Loucy (cell line): ENCODE measurements at regions not wholly inside any gene's neighbourhood (a gene's known extent, or its start where the extent isn't known, plus 50 kb on each side); places are given as distances from the start of the nearest gene placed in this dataset.

ENCODE experiments used
- H2AFZ ChIP-seq: fragments of 200-600 bp; sonication (generic); 2 replicates; pipeline ENCODE4 v1.6.0; 2016; ENCODE audit warnings: antibody characterized with exemption, mild to moderate bottlenecking, low read length, moderate library complexity
- H3F3A ChIP-seq: fragments of 200-600 bp; 2 replicates; pipeline ENCODE4 v1.6.0; 2016; ENCODE audit warnings: antibody characterized with exemption, low read depth, mild to moderate bottlenecking
- H3K27me3 ChIP-seq: fragments of 200-600 bp; sonication (generic); 2 replicates; pipeline ENCODE4 v1.6.1; 2014; ENCODE audit warnings: low read length, mild to moderate bottlenecking; ENCODE audit not compliant: insufficient read depth, poor library complexity, severe bottlenecking
- H3K36me3 ChIP-seq: fragments of 200-600 bp; sonication (generic); 2 replicates; pipeline ENCODE4 v1.6.1; 2016; ENCODE audit warnings: low read length; ENCODE audit not compliant: insufficient read depth
- H3K4me1 ChIP-seq: fragments of 200-600 bp; sonication (generic); 2 replicates; pipeline ENCODE4 v1.5.1; 2014; ENCODE audit warnings: low read length, mild to moderate bottlenecking; ENCODE audit not compliant: insufficient read depth, poor library complexity, severe bottlenecking
- H3K4me2 ChIP-seq: fragments of 200-600 bp; sonication (generic); 2 replicates; pipeline ENCODE4 v1.6.0; 2014; ENCODE audit warnings: antibody characterized with exemption, low read length, low read depth, mild to moderate bottlenecking; ENCODE audit not compliant: poor library complexity, severe bottlenecking
- H3K4me3 ChIP-seq: fragments of 200-600 bp; sonication (generic); 2 replicates; pipeline ENCODE4 v1.5.1; 2014; ENCODE audit warnings: low read length, mild to moderate bottlenecking, mixed read lengths; ENCODE audit not compliant: poor library complexity, severe bottlenecking
- H3K79me2 ChIP-seq: fragments of 200-600 bp; sonication (generic); 2 replicates; pipeline ENCODE4 v1.6.1; 2014; ENCODE audit warnings: low read length; ENCODE audit not compliant: insufficient read depth
- H3K9ac ChIP-seq: fragments of 200-600 bp; sonication (generic); 2 replicates; pipeline ENCODE4 v1.6.0; 2014; ENCODE audit warnings: mild to moderate bottlenecking, low read depth, low read length, moderate library complexity; ENCODE audit not compliant: poor library complexity, severe bottlenecking
- H3K9me2 ChIP-seq: fragments of 200-600 bp; sonication (generic); replicated peaks from 2 replicates; pipeline ENCODE4 v1.6.1; 2016; ENCODE audit warnings: low read depth, low read length, mixed read lengths
- H3K9me3 ChIP-seq: fragments of 200-600 bp; sonication (generic); 2 replicates; pipeline ENCODE4 v1.6.1; 2014; ENCODE audit warnings: mild to moderate bottlenecking, antibody characterized with exemption, low read length, low read depth; ENCODE audit not compliant: insufficient read depth
- H4K20me1 ChIP-seq: fragments of 200-600 bp; sonication (generic); 2 replicates; pipeline ENCODE4 v1.6.0; 2014; ENCODE audit warnings: antibody characterized with exemption, low read length, mild to moderate bottlenecking; ENCODE audit not compliant: insufficient read depth, poor library complexity, severe bottlenecking
- CTCF ChIP-seq: fragments of 200-600 bp; sonication (generic); conservative IDR thresholded peaks from 2 replicates; pipeline ENCODE4 v1.5.1; 2014; ENCODE audit warnings: mild to moderate bottlenecking, antibody characterized with exemption, low read length
- EZH2phosphoT487 ChIP-seq: fragments of 200-600 bp; IDR thresholded peaks from 2 replicates; pipeline ENCODE4 v1.6.1; 2018; ENCODE audit warnings: antibody characterized with exemption, mild to moderate bottlenecking, moderate library complexity, borderline replicate concordance

- Histone ChIP-seq H3K9me2 (no peaks in the 10 kb centered on the region), H2AFZ (no peak overlapping the region), H3K36me3 (no peaks in the 10 kb centered on the region), H3K79me2 (no peaks in the 10 kb centered on the region), H3K4me3 (no peak overlapping the region), H3K27me3 (no peaks in the 10 kb centered on the region), H3K9ac (no peak overlapping the region), H4K20me1 (no peaks in the 10 kb centered on the region), H3F3A (no peaks in the 10 kb centered on the region), H3K4me2 (no peak overlapping the region), H3K4me1 (no peaks in the 10 kb centered on the region), H3K9me3 (no peaks in the 10 kb centered on the region)
- no peak for TF ChIP-seq EZH2phosphoT487
- no peak for TF ChIP-seq CTCF
These were observed 144.5 kb upstream of the RPRM start for GRCh38 chr2:153623020-153623419.

GRCh38 chr2:153626676-153627075 lies 148.1 kb upstream of the RPRM start:
- TF ChIP-seq CTCF, result no peak
- TF ChIP-seq EZH2phosphoT487, result no peak
- Histone ChIP-seq H3K9me2 (no peaks in the 10 kb centered on the region), H3K36me3 (no peaks in the 10 kb centered on the region), H3K27me3 (no peaks in the 10 kb centered on the region), H3K4me3 (no peak overlapping the region), H3K9me3 (no peaks in the 10 kb centered on the region), H2AFZ (no peak overlapping the region), H3F3A (no peaks in the 10 kb centered on the region), H3K4me1 (no peaks in the 10 kb centered on the region), H3K9ac (no peak overlapping the region), H3K4me2 (no peak overlapping the region), H3K79me2 (no peaks in the 10 kb centered on the region), H4K20me1 (no peaks in the 10 kb centered on the region)

- no peaks in the 10 kb centered on the region for H3K9me2 ChIP-seq
- H3K36me3 ChIP-seq, result no peaks in the 10 kb centered on the region
- no peak overlapping the region for H3K4me3 ChIP-seq
- H2AFZ ChIP-seq, result no peak overlapping the region
- no peaks in the 10 kb centered on the region for H3F3A ChIP-seq
- H3K79me2 ChIP-seq, result no peaks in the 10 kb centered on the region
- no peaks in the 10 kb centered on the region for H3K9me3 ChIP-seq
- H4K20me1 ChIP-seq, result no peaks in the 10 kb centered on the region
- H3K27me3 ChIP-seq, result no peaks in the 10 kb centered on the region
- TF ChIP-seq CTCF, result no peak
- no peak for TF ChIP-seq EZH2phosphoT487
- H3K4me2 ChIP-seq, result no peak overlapping the region
- no peaks in the 10 kb centered on the region for H3K4me1 ChIP-seq
- H3K9ac ChIP-seq, result no peak overlapping the region
These were observed 156.9 kb upstream of the RPRM start for GRCh38 chr2:153635494-153635893.
